Prostate gland (tissue), 2 donors: ENCODE measurements at regions not wholly inside any gene's neighbourhood (a gene's known extent, or its start where the extent isn't known, plus 50 kb on each side); places are given as distances from the start of the nearest gene placed in this dataset.

ENCODE experiments used
- POLR2AphosphoS5 ChIP-seq: sonication (generic); formaldehyde crosslinking; IDR thresholded peaks from one replicate; pipeline ENCODE4 v1.6.1; 2017; ENCODE audit warnings: antibody characterized with exemption
- TF ChIP-seq, protein P1 (sequence below), 4 experiments: fragments of 200-600 bp in 2 of 4; fragments of 450-650 bp in 2 of 4; sonication (generic) in 2 of 4; IDR thresholded peaks; 1 replicate in 3 of 4; 2 replicates in 1 of 4; pipeline ENCODE4 v1.5.1; 2016 to 2019; ENCODE audit warnings: antibody characterized with exemption in 4 of 4, mild to moderate bottlenecking in 2 of 4, moderate library complexity in 2 of 4

GRCh38 chr2:65920659-65921058 lies 488.3 kb upstream of the SPRED2 start:
- TF ChIP-seq, protein P1, sequence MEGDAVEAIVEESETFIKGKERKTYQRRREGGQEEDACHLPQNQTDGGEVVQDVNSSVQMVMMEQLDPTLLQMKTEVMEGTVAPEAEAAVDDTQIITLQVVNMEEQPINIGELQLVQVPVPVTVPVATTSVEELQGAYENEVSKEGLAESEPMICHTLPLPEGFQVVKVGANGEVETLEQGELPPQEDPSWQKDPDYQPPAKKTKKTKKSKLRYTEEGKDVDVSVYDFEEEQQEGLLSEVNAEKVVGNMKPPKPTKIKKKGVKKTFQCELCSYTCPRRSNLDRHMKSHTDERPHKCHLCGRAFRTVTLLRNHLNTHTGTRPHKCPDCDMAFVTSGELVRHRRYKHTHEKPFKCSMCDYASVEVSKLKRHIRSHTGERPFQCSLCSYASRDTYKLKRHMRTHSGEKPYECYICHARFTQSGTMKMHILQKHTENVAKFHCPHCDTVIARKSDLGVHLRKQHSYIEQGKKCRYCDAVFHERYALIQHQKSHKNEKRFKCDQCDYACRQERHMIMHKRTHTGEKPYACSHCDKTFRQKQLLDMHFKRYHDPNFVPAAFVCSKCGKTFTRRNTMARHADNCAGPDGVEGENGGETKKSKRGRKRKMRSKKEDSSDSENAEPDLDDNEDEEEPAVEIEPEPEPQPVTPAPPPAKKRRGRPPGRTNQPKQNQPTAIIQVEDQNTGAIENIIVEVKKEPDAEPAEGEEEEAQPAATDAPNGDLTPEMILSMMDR (IDR thresholded peaks at IDR 0.05) = no peak
- TF ChIP-seq POLR2AphosphoS5 = no peak
